ENCODE measurements at regions not wholly inside any gene's neighbourhood (a gene's known extent, or its start where the extent isn't known, plus 50 kb on each side); places are given as distances from the start of the nearest gene placed in this dataset.

GRCh38 chr22:27483095-27483785 lies 318.3 kb downstream of the MN1 start:
- no peaks in the 10 kb centered on the region for H4K20me1 ChIP-seq (ENCODE audit: insufficient read depth, low read length)
- TF ChIP-seq EZH2 (IDR thresholded peaks at IDR 0.05; ENCODE audit: borderline replicate concordance, low read length) (no peak), CTCF (IDR thresholded peaks at IDR 0.05; ENCODE audit: low read length) (no peak)
- H3K79me2 ChIP-seq (ENCODE audit: insufficient read depth, low read length): no peaks in the 10 kb centered on the region
- no peak overlapping the region for H3K27ac ChIP-seq (ENCODE audit: low read depth, low read length, poor library complexity, severe bottlenecking)
- H3K4me1 ChIP-seq (ENCODE audit: insufficient read depth, low read length, severe bottlenecking): no peaks in the 10 kb centered on the region
- no peak overlapping the region for H3K4me3 ChIP-seq (ENCODE audit: low read depth, low read length, poor library complexity, severe bottlenecking)
- no peaks in the 10 kb centered on the region for H3F3A ChIP-seq (ENCODE audit: insufficient read depth, low read length)
- H2AFZ ChIP-seq (ENCODE audit: low read length): no peak overlapping the region
- no peaks in the 10 kb centered on the region for H3K36me3 ChIP-seq (ENCODE audit: insufficient read depth, low read length)
- H3K9ac ChIP-seq (ENCODE audit: low read length): no peak overlapping the region
- H3K27me3 ChIP-seq (ENCODE audit: insufficient read depth, low read length): no peaks in the 10 kb centered on the region
- no peaks in the 10 kb centered on the region for H3K9me2 ChIP-seq (ENCODE audit: low read depth, low read length)
- H3K4me2 ChIP-seq (ENCODE audit: low read length): no peak overlapping the region
- no peaks in the 10 kb centered on the region; the same call in 1 of the 2 replicates for H3K9me3 ChIP-seq (ENCODE audit: low read length)

- Histone ChIP-seq H3K9ac (ENCODE audit: low read length) (no peak overlapping the region), H3K9me3 (ENCODE audit: low read length) (no peaks in the 10 kb centered on the region; the same call in 1 of the 2 replicates), H4K20me1 (ENCODE audit: insufficient read depth, low read length) (no peaks in the 10 kb centered on the region), H3K27ac (ENCODE audit: low read depth, low read length, poor library complexity, severe bottlenecking) (no peak overlapping the region), H3K4me3 (ENCODE audit: low read depth, low read length, poor library complexity, severe bottlenecking) (no peak overlapping the region), H3K9me2 (ENCODE audit: low read depth, low read length) (no peaks in the 10 kb centered on the region), H2AFZ (ENCODE audit: low read length) (no peak overlapping the region), H3F3A (ENCODE audit: insufficient read depth, low read length) (no peaks in the 10 kb centered on the region), H3K4me1 (ENCODE audit: insufficient read depth, low read length, severe bottlenecking) (no peaks in the 10 kb centered on the region), H3K4me2 (ENCODE audit: low read length) (no peak overlapping the region), H3K36me3 (ENCODE audit: insufficient read depth, low read length) (no peaks in the 10 kb centered on the region), H3K27me3 (ENCODE audit: insufficient read depth, low read length) (no peaks in the 10 kb centered on the region), H3K79me2 (ENCODE audit: insufficient read depth, low read length) (no peaks in the 10 kb centered on the region)
- TF ChIP-seq EZH2 (IDR thresholded peaks at IDR 0.05; ENCODE audit: borderline replicate concordance, low read length): no peak
- no peak for TF ChIP-seq CTCF (IDR thresholded peaks at IDR 0.05; ENCODE audit: low read length)
Measured at GRCh38 chr22:27485842-27486241, 315.7 kb downstream of the MN1 start.

GRCh38 chr22:27487600-27488452 lies 313.7 kb downstream of the MN1 start:
- H3K4me3 ChIP-seq (ENCODE audit: low read depth, low read length, poor library complexity, severe bottlenecking): no peak overlapping the region
- no peaks in the 10 kb centered on the region; the same call in 1 of the 2 replicates for H3K9me3 ChIP-seq (ENCODE audit: low read length)
- TF ChIP-seq CTCF (IDR thresholded peaks at IDR 0.05; ENCODE audit: low read length) (no peak), EZH2 (IDR thresholded peaks at IDR 0.05; ENCODE audit: borderline replicate concordance, low read length) (no peak)
- H3K27ac ChIP-seq (ENCODE audit: low read depth, low read length, poor library complexity, severe bottlenecking): no peak overlapping the region
- H3K4me2 ChIP-seq (ENCODE audit: low read length): no peak overlapping the region
- no peaks in the 10 kb centered on the region for H3K36me3 ChIP-seq (ENCODE audit: insufficient read depth, low read length)
- no peaks in the 10 kb centered on the region for H3K79me2 ChIP-seq (ENCODE audit: insufficient read depth, low read length)
- no peak overlapping the region for H3K9ac ChIP-seq (ENCODE audit: low read length)
- H4K20me1 ChIP-seq (ENCODE audit: insufficient read depth, low read length): no peaks in the 10 kb centered on the region
- H2AFZ ChIP-seq (ENCODE audit: low read length): no peak overlapping the region
- no peaks in the 10 kb centered on the region for H3F3A ChIP-seq (ENCODE audit: insufficient read depth, low read length)
- H3K4me1 ChIP-seq (ENCODE audit: insufficient read depth, low read length, severe bottlenecking): no peaks in the 10 kb centered on the region
- no peaks in the 10 kb centered on the region for H3K9me2 ChIP-seq (ENCODE audit: low read depth, low read length)
- H3K27me3 ChIP-seq (ENCODE audit: insufficient read depth, low read length): no peaks in the 10 kb centered on the region

All from OCI-LY1 (cell line).